ENCODE measurements at regions not wholly inside any gene's neighbourhood (a gene's known extent, or its start where the extent isn't known, plus 50 kb on each side); places are given as distances from the start of the nearest gene placed in this dataset.

- H3K27ac ChIP-seq: no peak overlapping the region
- TF ChIP-seq CTCF (conservative IDR thresholded peaks at IDR 0.05): no peak
These were observed 148.5 kb downstream of the ZFP36L2 start for GRCh38 chr2:43077876-43078275.

- H3K27ac ChIP-seq: no peak overlapping the region
- no peak for TF ChIP-seq CTCF (conservative IDR thresholded peaks at IDR 0.05)
These were observed 149.7 kb downstream of the ZFP36L2 start for GRCh38 chr2:43076676-43077075.

GRCh38 chr2:43075811-43076585 lies 150.4 kb downstream of the ZFP36L2 start:
- H3K27ac ChIP-seq: no peak overlapping the region
- no peak for TF ChIP-seq CTCF (conservative IDR thresholded peaks at IDR 0.05)

GRCh38 chr2:43075054-43075593 lies 151.3 kb downstream of the ZFP36L2 start:
- TF ChIP-seq CTCF (conservative IDR thresholded peaks at IDR 0.05): no peak
- no peak overlapping the region for H3K27ac ChIP-seq

- H3K27ac ChIP-seq: no peak overlapping the region
- no peak for TF ChIP-seq CTCF (conservative IDR thresholded peaks at IDR 0.05)
These were observed 151.8 kb downstream of the ZFP36L2 start for GRCh38 chr2:43074592-43075053.

- H3K27ac ChIP-seq: no peak overlapping the region
- no peak for TF ChIP-seq CTCF (conservative IDR thresholded peaks at IDR 0.05)
These were observed 152.4 kb downstream of the ZFP36L2 start for GRCh38 chr2:43074052-43074451.

GRCh38 chr2:43073401-43073825 lies 153.0 kb downstream of the ZFP36L2 start:
- H3K27ac ChIP-seq: no peak overlapping the region
- TF ChIP-seq CTCF (conservative IDR thresholded peaks at IDR 0.05): no peak

All from VCaP (cell line).